Erythroblast (primary cell): ENCODE measurements at regions not wholly inside any gene's neighbourhood (a gene's known extent, or its start where the extent isn't known, plus 50 kb on each side); places are given as distances from the start of the nearest gene placed in this dataset.

Source experiments
- GATA1 ChIP-seq: IDR thresholded peaks from 2 replicates; pipeline ENCODE4 v1.6.1; 2011; ENCODE audit warnings: low read depth, mild to moderate bottlenecking, control low read depth, low read length, moderate library complexity
- POLR2A ChIP-seq: IDR thresholded peaks from 2 replicates; pipeline ENCODE4 v1.6.1; 2011; ENCODE audit warnings: mild to moderate bottlenecking, low read length

- TF ChIP-seq POLR2A (no peak), GATA1 (no peak)
These were observed 241.5 kb downstream of the NFATC2 start for GRCh38 chr20:51301026-51301425.
